GM12872 (cell line): ENCODE measurements at regions not wholly inside any gene's neighbourhood (a gene's known extent, or its start where the extent isn't known, plus 50 kb on each side); places are given as distances from the start of the nearest gene placed in this dataset.

Experiments used
- TF ChIP-seq, protein P1 (sequence below): IDR thresholded peaks from 3 replicates; pipeline ENCODE4 v1.5.1; 2011; ENCODE audit warnings: low read depth, mild to moderate bottlenecking, low read length, moderate library complexity; ENCODE audit not compliant: insufficient read depth

GRCh38 chr3:30358871-30359270 lies 247.5 kb upstream of the TGFBR2 start:
- TF ChIP-seq, protein P1, sequence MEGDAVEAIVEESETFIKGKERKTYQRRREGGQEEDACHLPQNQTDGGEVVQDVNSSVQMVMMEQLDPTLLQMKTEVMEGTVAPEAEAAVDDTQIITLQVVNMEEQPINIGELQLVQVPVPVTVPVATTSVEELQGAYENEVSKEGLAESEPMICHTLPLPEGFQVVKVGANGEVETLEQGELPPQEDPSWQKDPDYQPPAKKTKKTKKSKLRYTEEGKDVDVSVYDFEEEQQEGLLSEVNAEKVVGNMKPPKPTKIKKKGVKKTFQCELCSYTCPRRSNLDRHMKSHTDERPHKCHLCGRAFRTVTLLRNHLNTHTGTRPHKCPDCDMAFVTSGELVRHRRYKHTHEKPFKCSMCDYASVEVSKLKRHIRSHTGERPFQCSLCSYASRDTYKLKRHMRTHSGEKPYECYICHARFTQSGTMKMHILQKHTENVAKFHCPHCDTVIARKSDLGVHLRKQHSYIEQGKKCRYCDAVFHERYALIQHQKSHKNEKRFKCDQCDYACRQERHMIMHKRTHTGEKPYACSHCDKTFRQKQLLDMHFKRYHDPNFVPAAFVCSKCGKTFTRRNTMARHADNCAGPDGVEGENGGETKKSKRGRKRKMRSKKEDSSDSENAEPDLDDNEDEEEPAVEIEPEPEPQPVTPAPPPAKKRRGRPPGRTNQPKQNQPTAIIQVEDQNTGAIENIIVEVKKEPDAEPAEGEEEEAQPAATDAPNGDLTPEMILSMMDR = no peak

GRCh38 chr3:30368978-30369377 lies 237.4 kb upstream of the TGFBR2 start:
- TF ChIP-seq, protein P1 = no peak

DNA sequence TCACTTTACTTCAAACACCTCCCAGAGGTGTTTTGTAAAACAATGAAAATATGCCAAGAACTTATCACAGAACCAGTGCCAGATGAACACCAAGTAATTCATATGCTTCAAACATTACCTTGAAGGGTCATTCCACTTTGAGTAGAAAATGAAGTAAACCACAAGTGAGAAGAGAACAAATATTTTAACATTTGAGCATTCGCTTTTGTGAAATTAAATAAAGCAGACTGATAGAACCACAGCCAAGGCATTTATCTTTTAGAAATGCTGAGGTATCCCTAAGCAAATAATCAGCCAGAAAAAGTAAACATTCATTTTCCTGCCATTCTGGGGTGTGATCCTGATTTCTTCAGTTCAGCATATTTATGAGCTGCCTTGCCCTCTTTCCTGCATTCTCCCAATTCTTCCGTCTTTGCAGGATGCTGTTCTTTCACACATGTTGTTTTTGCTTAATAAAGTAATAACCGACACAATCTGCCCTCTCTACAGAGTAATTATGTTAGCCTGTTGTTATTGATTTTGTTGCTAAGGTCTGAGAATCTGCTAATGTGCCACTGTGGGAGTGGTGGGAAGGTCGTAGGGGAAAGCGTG lies 235.6 kb upstream of the TGFBR2 start:
- TF ChIP-seq, protein P1 = no peak

- TF ChIP-seq, protein P1 = no peak
These were observed 233.6 kb upstream of the TGFBR2 start for GRCh38 chr3:30372837-30373236.

DNA sequence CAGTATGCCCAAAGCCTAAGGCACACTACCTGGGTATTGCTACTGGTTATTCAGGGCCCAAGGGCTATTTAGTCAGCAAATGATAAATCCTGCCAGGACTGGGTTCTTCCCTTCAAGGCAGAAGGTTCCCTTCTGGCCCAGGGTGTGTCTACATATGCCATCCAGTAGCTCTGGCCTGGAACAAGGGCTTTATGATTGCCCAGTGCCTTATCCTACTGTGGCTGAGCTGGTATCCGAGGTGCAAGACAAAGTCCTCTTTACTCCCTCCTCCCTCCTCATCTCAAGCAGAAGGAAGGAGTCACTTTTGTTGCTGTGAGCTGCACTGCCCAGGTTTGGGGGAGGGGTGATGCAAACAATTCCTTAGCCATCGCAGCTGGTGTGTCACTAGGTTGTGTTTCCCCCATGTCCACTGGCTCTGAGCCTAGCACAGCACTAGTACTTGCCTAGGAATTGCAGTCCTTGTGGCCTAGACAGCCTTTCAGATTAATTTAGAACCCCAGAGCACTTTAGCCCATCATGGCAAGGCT lies 221.8 kb upstream of the TGFBR2 start:
- TF ChIP-seq, protein P1 = no peak

DNA sequence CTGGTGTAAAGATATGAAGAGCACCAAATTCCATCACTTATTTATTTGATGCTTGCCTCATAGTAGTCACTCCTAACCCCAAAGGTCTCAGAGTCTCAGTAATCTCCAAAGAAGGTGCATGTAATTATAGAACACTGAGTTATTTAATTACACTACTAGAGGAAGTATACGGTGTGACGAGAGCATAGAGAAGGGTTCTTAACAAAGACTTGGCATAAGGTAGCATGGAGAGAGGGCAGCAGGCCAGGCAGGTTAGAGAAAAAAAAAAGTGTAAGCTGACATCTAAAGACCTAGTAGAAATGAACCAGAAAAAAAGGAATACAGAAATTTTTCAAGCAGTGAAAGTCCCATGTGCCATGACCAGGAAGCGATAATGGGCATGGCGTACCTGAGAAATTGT lies 213.3 kb upstream of the TGFBR2 start:
- TF ChIP-seq, protein P1 = no peak

- TF ChIP-seq, protein P1 = no peak
These were observed 209.4 kb upstream of the TGFBR2 start for GRCh38 chr3:30397030-30397429.
